Stimulated activated CD4-positive, alpha-beta T cell treated with anti-CD3 and anti-CD28 coated beads, Interleukin-12 subunit alpha, Interleukin-12 subunit beta, amount 100 ng/mL, for 4 hours (primary cell): ENCODE measurements at regions not wholly inside any gene's neighbourhood (a gene's known extent, or its start where the extent isn't known, plus 50 kb on each side); places are given as distances from the start of the nearest gene placed in this dataset.
"Not testable (repeated sequence)": the region's sequence is repeated elsewhere in the genome, so short reads cannot be mapped to it uniquely, and the experiment has no call there.

Source experiments
- DNase-seq: peaks from one replicate; pipeline ENCODE4 v3.0.0-alpha.2; 2020

DNA sequence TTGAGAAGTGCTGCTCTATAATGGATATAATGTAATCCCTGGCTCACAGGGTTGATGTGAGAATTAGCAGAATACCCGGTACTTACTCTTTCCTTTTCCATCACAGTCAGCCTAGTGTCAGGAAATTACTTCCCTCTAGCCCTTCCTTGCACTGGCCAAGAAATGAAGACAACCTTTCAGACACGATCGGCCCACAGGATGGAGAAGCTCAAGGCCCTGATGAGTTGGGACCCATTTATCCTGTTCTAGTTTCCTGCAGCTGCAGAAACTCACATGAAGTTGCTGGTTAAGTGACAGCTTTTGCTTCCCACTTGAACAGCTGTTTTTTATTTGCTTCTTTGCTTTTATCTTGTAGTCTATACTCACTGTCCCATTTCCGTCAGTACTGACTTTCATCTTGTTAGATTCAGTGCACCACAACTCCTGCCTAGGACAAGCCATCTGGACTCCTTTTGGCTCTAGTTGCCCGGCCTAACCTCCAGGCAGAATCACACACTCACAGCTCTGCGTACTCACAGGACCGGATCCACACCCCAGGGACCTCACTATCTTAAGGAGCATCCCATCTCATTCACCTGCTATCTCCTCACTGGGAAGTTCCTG, 325.1 kb upstream of the CHRNA7 start:
- not testable (repeated sequence) for DNase-seq

DNA sequence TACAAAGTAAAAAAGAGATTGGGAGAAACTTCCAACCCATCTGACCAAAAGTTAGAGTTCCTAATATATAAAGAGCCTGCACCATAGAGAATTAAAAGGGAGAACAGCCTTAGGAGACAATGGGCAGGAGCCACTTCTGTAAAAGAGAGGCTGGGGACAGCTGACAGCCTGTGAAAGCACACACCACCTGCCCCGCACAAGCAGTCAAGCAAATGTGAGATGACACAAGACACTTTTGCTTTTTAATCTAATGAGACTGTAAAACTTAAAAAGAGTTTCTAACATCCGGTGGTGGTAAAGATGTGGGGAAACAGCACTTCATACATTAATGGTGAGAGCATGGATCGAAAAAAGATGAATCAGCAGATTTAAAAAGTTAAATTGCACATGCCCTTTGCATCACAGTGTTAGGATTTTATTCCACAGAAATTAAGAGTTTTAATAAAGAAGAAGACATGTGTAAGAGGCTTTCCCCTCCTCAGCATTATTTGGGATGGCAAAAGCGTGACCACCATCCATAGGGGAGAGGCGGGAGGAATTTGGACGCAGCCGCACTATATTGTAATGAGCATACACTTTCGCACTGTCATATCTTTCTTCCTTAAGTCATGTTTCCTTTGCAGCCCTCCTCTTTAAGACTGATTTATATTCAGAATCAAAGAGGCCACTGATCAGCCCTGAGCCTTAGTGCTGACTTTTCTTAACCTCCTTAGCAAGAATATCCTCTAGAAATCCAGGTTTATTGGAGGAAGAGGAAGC, 322.2 kb upstream of the CHRNA7 start:
- not testable (repeated sequence) for DNase-seq

DNA sequence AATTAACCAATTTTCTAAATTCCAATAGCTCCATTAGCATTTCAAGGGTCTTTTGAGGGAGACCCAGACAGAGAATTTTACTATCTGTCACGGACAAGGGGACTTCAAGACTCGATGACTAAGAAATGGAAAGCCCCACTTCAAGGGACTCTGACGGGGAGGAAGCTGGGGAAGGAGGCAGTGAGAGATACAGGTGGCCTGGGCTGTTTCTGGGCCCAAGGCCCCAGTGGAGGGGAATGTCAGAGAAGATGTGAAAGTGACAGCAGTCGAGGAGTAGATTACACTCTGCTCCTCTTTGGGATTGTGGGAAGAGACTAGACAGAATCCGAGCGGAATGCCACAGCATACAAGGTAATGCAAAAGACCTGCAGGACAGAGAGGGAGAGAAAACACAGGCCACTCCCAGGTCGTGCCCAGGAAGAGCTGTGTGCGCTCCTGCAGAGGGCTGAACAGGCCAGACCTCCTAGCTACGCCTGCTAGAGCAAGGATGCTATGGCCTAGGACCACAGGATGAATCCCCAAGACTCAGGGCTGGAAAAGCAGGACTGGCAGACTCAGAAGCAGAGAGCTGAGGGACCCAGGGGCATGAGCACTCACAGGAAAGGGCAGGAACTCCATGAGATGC, 321.5 kb upstream of the CHRNA7 start:
- DNase-seq = not testable (repeated sequence)

DNA sequence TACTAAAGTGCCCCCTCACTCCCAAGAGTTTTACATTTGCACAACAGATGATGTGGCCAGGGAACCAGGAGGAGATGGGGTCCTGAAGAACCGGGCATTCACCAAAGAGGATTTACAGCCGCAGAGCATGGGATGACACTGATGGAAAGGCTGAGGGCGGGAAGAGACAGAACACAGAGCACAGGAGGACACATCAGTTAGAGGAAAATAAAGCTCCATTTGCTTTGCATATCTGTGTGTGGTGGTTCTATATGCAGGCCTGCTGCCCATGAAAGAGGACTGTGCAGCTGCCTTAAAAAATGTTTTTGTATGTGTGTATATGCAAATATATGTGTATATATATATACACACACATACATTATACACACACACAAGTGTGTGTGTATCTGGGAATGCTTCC, 320.8 kb upstream of the CHRNA7 start:
- not testable (repeated sequence) for DNase-seq

DNA sequence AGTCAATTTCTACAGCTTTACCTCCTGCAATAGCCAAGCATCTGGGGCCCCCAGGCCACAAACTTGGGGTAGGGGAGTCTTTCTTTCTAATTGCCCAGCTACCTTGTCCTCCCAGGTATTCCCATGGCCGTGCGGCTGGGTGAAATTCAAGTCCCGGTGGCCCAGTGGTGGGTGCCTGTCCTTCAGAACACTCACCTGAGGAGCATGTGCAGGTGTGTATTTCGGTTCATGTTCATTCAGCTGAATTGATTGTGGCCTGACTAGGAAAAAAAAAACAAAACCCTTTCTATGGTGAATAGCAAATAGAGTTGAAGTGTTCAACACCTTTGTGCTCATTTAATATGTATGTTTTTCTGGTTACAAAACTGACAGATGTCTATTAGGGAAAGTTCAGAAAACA, 319.5 kb upstream of the CHRNA7 start:
- not testable (repeated sequence) for DNase-seq

DNA sequence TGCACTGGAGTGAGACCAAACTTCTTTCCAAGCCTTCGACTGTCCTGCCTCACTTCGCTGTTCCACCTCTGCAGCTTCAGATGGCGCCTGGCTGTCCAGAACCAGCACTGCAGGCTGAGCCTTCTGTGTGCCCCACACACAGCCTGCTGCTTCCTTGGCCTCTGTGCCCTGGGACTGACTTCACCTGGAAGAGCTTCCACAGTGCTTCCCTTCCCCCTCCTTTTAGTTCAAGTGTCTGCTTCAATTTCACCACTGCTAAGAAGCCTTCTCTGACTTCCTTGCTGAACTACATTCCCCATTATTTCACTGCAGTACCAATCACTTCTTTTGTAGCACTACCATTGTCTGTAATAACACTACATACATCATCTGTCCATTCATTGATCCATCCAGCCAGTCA, 315.1 kb upstream of the CHRNA7 start:
- DNase-seq = not testable (repeated sequence)

DNA sequence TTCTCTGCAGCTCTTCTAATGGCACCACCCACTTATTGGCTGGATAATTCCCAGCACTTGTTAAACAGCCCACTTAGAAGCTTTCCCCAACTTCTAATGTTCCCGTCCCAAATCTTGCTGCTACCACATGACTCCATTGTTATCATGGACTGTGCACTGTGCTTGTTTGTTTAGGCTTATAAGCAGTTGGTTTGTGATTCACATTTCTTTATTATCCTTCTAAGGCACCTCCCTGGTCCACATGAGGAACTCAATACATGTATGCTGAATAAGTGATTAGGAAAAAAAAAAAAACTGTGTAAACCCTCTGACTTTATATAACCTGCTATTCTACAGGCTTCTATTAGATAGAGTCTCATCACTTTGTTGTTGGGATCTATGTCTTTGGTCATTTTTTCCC, 311.7 kb upstream of the CHRNA7 start:
- not testable (repeated sequence) for DNase-seq

DNA sequence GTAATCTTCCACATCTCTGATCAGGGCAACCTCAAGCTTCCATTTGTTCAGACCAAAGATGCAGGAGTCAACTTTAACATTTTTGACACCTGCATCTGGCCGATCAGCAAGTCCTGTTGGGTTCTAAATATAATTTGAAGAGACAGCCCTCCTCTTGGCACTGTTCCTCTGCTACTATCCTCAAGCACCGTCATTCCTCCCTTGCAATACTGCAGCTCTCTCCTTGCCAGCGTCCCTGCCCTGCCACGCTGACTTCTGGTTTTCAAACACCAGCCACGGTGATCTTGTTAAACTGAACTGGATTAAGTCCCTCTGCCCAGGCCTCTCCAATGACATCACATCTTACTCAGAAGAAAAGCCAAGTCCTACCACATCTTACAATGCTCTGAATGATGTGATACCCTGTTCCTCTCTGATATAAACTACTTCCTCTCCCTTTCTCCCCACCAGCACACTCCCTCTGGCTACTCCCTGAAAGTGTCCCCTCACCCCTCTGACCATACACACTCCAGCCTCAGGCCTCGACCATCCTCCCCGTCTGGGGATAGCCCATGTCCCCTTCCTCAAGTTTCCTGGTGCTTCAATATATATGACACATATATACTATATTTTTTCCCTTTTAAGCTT, 310.8 kb upstream of the CHRNA7 start:
- not testable (repeated sequence) for DNase-seq

DNA sequence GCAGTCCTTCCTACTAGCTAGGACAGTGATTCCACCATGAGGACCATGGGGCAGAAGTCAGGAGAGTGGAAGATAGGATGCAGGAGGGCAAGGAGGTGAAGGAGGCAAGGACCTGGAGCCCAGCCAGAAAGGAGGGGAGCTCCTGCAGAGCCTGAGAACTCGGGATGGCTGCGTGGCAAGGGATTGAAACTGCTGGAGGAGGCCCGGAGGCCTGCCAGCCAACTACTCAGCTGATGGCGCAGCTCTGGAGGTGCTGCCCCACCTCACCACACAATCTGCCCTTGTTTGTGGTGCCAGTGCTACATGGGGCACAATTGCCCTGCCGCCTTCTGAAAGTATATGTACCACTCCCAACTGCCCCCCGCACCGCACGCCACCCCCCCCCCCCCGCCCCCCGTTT, 307.3 kb upstream of the CHRNA7 start:
- not testable (repeated sequence) for DNase-seq

DNA sequence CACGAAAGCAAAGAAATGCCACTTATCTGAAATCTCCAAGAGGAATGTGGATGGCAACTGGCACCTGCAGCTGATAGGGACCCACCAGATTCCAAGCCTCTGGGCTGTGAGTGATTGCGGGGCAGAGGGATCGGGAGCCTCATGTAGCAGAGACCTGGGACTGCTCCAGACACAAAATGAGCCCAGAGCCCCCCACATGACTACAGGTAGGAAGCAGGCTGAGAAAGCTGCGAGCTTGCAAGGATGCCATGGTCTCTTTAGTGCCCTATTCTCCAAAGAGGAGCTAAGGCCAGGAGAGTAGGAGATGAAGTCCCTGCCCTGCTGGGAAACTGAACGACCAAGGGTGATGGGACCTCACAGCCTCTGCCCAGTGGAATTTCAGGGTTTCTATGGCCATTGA, 305.4 kb upstream of the CHRNA7 start:
- not testable (repeated sequence) for DNase-seq

DNA sequence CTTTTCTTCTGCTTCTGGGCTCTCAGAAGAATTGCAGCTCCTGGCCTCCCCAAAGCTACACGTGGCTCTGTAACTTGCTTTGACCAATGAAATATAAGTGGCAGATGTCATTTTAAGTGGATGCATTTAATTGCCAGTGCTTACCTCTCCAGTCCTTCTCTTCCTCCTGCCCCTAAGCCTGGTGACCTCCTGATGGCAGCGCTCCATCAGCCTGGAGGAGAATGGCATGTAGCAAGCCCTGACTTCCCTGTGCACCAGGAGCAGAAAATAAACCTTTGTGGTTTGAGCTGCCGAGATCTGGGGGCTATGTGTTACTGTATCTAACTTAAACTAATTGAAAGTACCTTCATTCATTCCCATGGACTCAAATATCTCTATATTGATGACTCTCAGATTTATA, 304.7 kb upstream of the CHRNA7 start:
- not testable (repeated sequence) for DNase-seq

DNA sequence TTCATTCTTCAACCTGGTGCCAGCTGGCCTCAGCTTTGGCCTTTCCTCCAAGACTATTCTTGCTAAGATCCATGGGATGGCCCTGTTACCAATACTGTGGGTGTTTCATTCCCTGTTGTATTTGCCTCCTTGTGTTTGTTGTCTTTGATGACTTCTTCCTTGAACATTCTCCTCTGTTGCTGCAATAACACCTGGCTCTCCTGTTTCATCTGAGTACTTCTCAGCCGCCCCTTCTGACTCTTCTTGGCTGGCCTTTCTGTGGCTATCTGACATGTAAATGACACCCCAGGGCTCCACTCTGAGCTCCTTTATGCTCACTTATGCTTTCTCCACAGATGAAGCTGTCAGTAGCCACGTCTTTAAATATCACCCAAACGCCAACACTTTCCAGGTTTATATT, 302.7 kb upstream of the CHRNA7 start:
- no peak for DNase-seq

DNA sequence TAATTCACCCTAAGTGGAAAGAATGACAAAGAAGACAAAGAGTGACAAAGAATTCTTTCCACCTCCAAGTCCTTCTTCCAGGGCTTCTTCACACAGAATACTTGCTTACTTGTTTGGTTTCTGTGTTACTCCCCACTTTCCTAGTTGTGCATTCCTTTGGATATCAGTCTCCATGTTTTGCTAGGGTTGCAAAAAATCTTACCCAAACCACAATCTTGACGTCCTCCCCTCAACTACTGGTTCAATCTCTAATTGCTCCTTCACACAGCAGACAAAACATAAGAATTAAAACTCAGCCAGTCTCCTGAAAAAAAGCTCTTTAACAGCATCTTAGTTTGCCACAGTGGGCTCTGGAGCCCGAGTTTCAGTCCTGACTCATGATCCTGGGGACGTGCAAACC, 297.6 kb upstream of the CHRNA7 start:
- DNase-seq = no peak

DNA sequence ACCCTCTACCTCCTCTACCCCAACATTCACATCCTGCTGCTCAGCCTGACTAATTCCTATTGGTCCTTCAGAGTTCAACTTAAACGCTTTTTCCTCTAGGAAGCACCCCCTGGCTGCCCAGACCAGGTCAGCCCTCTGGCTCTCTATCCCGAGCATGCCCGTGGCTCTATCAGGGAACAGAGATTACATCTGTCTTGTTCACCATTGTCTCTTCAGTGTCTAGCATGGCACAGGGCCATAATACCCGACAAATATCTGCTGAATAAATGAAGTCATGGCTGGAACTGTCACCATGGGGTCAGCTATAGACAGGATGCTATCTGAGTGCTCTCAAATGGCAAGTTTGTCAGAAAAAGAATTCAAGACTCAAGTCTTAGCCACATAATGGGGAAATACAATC, 296.9 kb upstream of the CHRNA7 start:
- no peak for DNase-seq

DNA sequence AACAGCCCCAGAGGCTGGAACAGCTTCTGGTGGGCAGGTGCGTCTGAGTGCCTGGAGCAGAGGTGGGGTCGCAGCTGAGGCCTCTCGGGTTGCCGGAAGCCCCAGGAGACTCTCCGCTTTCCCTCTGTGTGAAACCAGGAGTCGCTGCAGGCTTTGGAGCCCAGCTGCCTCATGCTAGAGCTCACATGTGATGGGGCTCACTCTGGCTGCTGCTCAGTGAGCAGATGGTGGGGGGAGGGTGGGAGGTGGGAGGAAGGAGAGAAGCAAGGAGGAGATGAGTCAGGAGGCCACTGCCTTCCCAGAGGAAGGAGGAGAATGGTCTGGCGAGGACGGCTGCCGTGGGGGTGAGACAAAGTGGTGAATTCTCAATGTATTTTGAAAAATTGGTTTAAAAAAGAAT, 290.1 kb upstream of the CHRNA7 start:
- no peak for DNase-seq

DNA sequence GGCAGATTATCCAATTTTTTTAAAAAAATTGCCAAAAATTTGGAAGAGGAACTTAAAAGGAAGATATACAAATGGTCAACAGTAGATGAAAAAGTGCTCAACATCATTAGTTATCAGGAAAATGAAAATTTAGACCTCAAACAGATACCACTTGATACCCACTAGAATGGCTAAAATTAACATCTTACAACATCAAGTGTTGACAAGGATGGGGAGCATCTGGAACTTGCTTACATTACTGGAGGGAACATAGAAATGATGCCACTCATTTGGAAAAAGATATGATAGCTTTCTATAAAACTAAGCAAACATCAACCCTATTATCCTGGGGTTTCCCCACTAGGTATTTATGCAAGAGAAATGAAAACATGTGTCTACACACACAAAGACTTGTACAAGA, 284.5 kb upstream of the CHRNA7 start:
- DNase-seq = no peak

DNA sequence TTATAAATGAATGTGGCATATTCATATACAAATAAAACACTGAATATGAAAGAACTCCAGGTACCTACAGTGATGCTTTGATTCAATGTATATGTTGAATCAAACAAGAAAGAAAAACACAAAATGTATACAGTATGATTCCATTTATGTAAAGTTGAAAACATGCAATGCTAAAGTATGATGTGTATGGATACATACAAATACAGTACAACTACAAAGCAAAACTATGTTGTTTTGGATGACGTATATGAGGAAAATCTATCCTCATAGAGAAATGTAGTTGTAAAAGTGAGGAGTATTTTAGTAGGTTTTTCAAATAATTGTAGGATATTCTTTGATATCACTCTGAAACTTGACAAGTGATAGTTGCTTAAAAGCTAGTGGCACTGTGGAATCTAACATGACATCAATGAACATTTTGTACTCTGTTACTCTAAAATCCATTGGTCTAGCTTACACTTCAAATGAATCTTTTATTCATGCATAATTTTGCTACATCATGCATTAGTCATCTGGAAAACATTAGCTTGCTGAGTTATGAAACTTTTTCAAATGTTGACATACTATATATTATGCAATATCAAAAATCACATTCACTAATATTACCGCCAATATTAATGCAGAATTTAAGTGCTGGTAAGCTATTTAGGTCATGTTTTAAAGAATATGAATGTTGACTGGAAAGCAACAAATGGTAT, 278.1 kb upstream of the CHRNA7 start:
- DNase-seq = no peak

DNA sequence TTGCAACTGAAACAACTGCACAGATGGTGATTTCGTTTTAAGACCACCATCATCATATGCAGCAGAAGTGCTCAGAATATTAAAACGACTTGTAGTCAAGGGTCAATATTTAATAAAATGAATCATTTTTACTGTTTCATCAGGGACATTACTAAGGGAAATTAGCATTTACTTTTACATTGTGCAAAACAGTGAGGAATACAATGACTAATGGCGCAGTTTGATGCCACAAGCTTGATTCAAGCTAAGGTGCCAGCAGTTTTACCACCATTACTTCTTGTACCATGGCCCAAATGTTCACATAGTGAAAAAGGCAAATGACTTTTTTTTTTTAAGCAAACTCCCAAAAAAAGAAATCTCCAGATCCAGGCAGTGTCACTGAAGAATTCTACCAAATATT, 277.4 kb upstream of the CHRNA7 start:
- no peak for DNase-seq

DNA sequence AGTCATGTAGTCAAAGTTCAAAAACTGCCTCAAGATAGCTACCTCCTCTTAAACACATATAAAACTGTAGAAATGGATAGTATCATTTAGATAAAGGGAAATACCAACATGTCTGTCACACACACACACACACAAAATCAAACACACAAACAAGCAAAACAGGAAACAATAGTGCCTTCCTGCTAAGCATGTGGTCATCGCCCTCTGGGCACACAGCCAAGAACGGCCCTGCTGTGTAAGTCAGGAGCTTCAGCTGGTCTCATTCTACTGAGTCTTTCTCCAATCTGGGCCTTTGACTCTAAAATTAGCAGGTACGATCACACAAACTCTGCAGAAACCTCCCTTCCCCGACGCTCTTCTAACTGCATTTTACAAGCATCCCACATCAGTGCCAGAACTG, 272.2 kb upstream of the CHRNA7 start:
- DNase-seq = no peak

DNA sequence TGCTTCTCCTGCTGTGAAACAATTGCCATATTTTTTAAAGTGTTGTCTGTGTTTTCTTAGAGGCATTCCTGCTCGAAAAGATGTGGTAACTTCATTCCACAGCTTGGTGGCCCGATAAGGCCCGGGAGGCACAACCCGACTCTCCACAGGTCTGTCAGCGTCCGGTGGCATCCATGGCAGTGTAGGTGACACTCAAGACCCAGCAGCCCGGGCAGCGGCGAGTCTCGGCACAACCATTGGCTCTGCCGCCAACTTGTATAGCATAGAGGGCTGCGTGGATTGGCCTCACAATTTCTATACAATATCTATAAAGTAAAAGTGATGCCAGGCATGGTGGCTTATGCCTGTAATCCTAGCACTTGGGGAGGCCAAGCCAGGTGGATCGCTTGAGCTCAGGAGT, 262.3 kb upstream of the CHRNA7 start:
- no peak for DNase-seq

DNA sequence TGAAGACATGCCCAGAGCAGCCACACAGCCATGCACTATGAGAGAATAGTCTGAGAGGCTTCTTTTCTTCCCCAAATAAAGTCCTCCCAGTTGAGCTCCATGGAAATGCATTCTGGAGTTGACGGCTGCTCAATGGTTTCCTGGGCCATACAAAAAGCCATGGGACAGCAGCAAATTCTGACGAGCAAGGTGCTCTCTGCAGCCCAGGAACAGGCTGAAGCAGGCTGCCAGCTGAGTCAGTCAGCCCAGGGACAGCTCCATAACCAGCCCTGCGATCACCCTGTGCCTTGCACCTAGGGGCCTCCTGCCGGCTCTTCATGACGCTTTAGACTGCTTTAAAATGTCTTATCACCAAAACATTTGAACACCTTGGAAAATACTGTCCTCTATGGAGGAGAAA, 256.3 kb upstream of the CHRNA7 start:
- no peak for DNase-seq

DNA sequence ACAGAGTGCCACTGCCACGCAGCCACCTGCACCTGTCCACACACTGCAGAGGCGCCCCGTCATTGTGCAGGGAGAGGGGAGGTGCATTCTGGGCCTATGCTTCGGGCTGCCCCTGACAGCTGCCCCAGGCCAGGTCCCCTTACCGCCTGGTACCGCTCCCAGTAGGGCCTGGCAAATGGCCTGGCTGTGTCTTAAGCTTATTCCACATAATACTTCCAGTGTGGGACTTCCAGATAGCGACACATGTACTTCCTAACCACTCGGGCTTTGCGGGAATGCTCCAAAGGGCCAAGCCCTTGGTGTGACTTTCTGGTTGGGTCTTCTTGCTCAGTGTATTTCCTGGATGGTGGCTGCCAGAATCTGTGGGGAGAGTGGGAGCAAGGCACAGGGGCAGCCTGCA, 254.3 kb upstream of the CHRNA7 start:
- no peak for DNase-seq

DNA sequence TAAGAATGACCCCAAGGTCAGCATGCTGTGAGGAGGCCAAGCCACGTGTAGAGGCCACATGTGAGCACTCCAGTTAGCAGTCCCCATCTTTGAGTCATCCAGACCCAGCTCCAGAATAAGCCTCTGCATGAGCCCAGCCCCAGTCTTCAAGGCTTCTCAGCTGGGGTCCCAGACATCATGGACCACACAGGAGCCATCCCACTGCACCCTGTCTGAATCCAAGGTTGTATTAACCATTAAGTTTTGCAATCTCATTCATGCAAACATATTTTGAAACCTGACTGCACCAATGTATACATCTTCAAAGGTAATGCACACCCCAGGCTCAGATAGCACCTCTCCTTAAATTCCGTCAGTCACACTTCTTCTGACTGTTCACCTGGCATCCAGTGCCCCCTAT, 249.1 kb upstream of the CHRNA7 start:
- no peak for DNase-seq
